ENCODE measurements at regions not wholly inside any gene's neighbourhood (a gene's known extent, or its start where the extent isn't known, plus 50 kb on each side); places are given as distances from the start of the nearest gene placed in this dataset.
"Not testable (repeated sequence)": the region's sequence is repeated elsewhere in the genome, so short reads cannot be mapped to it uniquely, and the experiment has no call there.

- DNase-seq (ENCODE audit: low read depth, low spot score) = no peak
- no peak overlapping the region for H3K4me3 ChIP-seq (ENCODE audit: low read length)
These were observed 89.0 kb upstream of the RBMS1 start for GRCh38 chr2:160582490-160583145.

- no peak overlapping the region for H3K4me3 ChIP-seq (ENCODE audit: low read length)
- DNase-seq (ENCODE audit: low read depth, low spot score) = no peak
These were observed 89.5 kb upstream of the RBMS1 start for GRCh38 chr2:160583146-160583535.

- no peak overlapping the region for H3K4me3 ChIP-seq (ENCODE audit: low read length)
- no peak for DNase-seq (ENCODE audit: low read depth, low spot score)
These were observed 90.4 kb upstream of the RBMS1 start for GRCh38 chr2:160583813-160584537.

GRCh38 chr2:160584972-160585494, 91.4 kb upstream of the RBMS1 start:
- no peak overlapping the region for H3K4me3 ChIP-seq (ENCODE audit: low read length)
- no peak for DNase-seq (ENCODE audit: low read depth, low spot score)

GRCh38 chr2:160590664-160591063, 97.1 kb upstream of the RBMS1 start:
- no peak for DNase-seq (ENCODE audit: low read depth, low spot score)
- no peak overlapping the region for H3K4me3 ChIP-seq (ENCODE audit: low read length)

- DNase-seq (ENCODE audit: low read depth, low spot score) = no peak
These were observed 98.8 kb upstream of the RBMS1 start for GRCh38 chr2:160592401-160592800.

GRCh38 chr2:160592993-160593392, 99.4 kb upstream of the RBMS1 start:
- no peak overlapping the region for H3K4me3 ChIP-seq (ENCODE audit: low read length)
- DNase-seq (ENCODE audit: low read depth, low spot score) = no peak

More at GRCh38 chr2:160592401-160592800, 98.8 kb upstream of the RBMS1 start:
- H3K4me3 ChIP-seq (ENCODE audit: low read length) = no peak overlapping the region

- no peak overlapping the region for H3K4me3 ChIP-seq (ENCODE audit: low read length)
- DNase-seq (ENCODE audit: low read depth, low spot score) = no peak
These were observed 102.8 kb upstream of the RBMS1 start for GRCh38 chr2:160596441-160596840.

GRCh38 chr2:160600437-160600836, 106.8 kb upstream of the RBMS1 start:
- not testable (repeated sequence) for DNase-seq (ENCODE audit: low read depth, low spot score); H3K4me3 ChIP-seq (ENCODE audit: low read length)

GRCh38 chr2:160602073-160602472, 108.5 kb upstream of the RBMS1 start:
- DNase-seq (ENCODE audit: low read depth, low spot score) = no peak
- no peak overlapping the region for H3K4me3 ChIP-seq (ENCODE audit: low read length)

GRCh38 chr2:160603771-160604510, 110.3 kb upstream of the RBMS1 start:
- no peak overlapping the region for H3K4me3 ChIP-seq (ENCODE audit: low read length)
- no peak for DNase-seq (ENCODE audit: low read depth, low spot score)

- no peak overlapping the region for H3K4me3 ChIP-seq (ENCODE audit: low read length)
- no peak for DNase-seq (ENCODE audit: low read depth, low spot score)
These were observed 112.7 kb upstream of the RBMS1 start for GRCh38 chr2:160606341-160606740.

- H3K4me3 ChIP-seq (ENCODE audit: low read length) = no peak overlapping the region
- DNase-seq (ENCODE audit: low read depth, low spot score) = no peak
These were observed 115.0 kb upstream of the RBMS1 start for GRCh38 chr2:160608599-160608998.

- no peak for DNase-seq (ENCODE audit: low read depth, low spot score)
- H3K4me3 ChIP-seq (ENCODE audit: low read length) = no peak overlapping the region
These were observed 115.7 kb upstream of the RBMS1 start for GRCh38 chr2:160609346-160609745.

- DNase-seq (ENCODE audit: low read depth, low spot score) = no peak
- no peak overlapping the region for H3K4me3 ChIP-seq (ENCODE audit: low read length)
These were observed 116.4 kb upstream of the RBMS1 start for GRCh38 chr2:160610041-160610440.

- no peak overlapping the region for H3K4me3 ChIP-seq (ENCODE audit: low read length)
- no peak for DNase-seq (ENCODE audit: low read depth, low spot score)
These were observed 118.8 kb upstream of the RBMS1 start for GRCh38 chr2:160612266-160612856.

- no peak for DNase-seq (ENCODE audit: low read depth, low spot score)
- H3K4me3 ChIP-seq (ENCODE audit: low read length) = no peak overlapping the region
These were observed 120.0 kb upstream of the RBMS1 start for GRCh38 chr2:160613466-160614153.

- no peak for DNase-seq (ENCODE audit: low read depth, low spot score)
- H3K4me3 ChIP-seq (ENCODE audit: low read length) = no peak overlapping the region
These were observed 120.8 kb upstream of the RBMS1 start for GRCh38 chr2:160614391-160614790.

- DNase-seq (ENCODE audit: low read depth, low spot score) = no peak
- H3K4me3 ChIP-seq (ENCODE audit: low read length) = no peak overlapping the region
These were observed 122.1 kb upstream of the RBMS1 start for GRCh38 chr2:160615706-160616105.
